ENCODE measurements at regions not wholly inside any gene's neighbourhood (a gene's known extent, or its start where the extent isn't known, plus 50 kb on each side); places are given as distances from the start of the nearest gene placed in this dataset.

DNA sequence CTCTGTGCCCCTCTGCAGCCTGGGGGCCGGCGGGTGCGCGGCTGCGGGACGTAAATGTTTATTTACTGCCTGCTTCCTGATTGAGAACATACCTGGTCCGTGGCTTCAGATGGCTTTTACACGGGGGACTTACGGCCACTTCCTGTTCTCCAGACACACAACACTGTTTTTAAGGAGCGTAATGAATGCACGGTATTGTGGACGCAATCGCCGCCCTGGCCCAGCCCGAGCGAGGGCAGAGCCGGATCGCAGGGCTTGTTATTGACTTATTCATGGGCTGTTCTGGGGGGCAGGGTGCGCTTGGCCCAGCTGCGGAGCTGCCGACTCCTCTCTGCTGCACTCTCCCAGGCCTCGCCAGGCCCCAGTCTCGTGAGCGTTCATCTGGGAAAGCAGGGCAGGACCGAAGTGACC, 52.8 kb upstream of the ACTRT2 start:
- no peak overlapping the region for H3K27ac ChIP-seq (ENCODE audit: low read depth, low read length)
- no peaks in the 10 kb centered on the region for H3K4me1 ChIP-seq (ENCODE audit: insufficient read depth, low read length)
- H3K9me3 ChIP-seq (ENCODE audit: insufficient read depth, low read depth, low read length), result peaks cover 85% of the 10 kb centered on the region
- no peaks in the 10 kb centered on the region for H3K36me3 ChIP-seq (ENCODE audit: insufficient read depth, low read length)
- 92% methylated on average over 25 of the region's 25 CpGs for WGBS
- no peaks in the 10 kb centered on the region for H3K27me3 ChIP-seq (ENCODE audit: insufficient read depth, low read length)
- H3K4me3 ChIP-seq (ENCODE audit: low read length), result no peak overlapping the region
- H3K9ac ChIP-seq (ENCODE audit: low read depth, low read length), result no peak overlapping the region

DNA sequence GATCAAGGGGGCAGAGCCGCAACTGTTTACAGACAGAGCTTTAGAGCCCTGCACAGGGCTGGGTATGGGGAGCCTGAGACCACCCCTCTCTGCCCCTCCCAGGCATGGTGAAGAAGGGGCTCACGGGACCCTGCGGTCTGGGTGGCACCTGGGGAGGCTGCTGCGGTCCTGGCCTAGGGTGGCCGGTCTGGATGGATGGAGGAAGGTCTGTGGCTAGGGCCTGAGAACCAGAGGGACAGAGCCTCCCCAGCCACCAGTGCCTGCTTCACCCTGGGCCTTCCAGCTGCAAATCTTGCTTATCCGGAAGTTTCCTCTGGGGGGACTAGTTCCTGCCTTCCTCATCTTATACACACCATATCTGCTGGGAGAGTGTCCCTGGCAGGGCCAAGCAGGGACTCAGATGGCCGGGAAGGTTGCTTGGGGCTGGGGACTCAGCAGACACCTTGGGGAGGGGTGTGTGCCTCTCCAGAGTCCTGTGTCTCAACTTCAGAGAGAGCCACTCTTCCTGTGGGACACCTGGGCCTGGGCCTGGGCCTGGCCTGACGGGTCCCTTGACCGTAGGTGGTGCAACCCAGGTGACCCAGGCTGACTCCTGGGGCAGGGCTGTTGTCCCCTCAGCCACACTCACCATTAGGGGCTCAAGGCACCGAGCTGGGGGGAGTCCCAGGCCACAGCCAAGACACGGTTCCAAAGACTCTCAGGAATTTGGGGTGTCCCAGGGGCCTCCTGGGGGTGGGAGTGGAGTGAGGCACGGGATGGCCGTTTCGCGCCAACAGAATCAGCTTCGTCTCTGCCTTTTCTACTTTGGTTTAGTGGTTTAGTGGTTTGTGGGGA, 52.0 kb upstream of the ACTRT2 start:
- no peak overlapping the region for H3K9ac ChIP-seq (ENCODE audit: low read depth, low read length)
- WGBS, result 89% methylated on average over 16 of the region's 16 CpGs

DNA sequence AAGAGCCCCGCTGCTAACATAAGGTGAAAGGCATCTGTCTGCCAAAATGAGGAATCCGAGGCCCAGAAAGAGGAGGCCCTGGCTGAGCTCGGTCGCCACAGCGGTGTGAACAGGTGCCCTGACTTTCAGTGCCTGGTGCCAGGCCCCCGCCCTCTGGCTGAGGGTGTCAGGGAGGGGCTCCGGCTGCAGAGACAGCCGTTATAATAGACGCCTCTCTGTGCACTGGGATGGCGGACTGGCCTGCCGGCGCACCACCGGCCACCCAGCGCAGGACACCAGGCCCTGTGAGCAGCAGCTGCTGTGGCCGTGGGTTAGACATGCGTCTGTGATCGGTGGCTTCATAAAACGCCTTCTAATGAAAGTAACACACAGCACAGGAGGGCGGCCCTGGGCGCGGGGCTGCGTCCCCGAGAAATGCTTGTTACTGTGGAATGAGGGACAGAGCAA, 51.4 kb upstream of the ACTRT2 start:
- Histone ChIP-seq H3K27ac (ENCODE audit: low read depth, low read length) (no peak overlapping the region), H3K9ac (ENCODE audit: low read depth, low read length) (no peak overlapping the region), H3K4me3 (ENCODE audit: low read length) (no peak overlapping the region), H3K36me3 (ENCODE audit: insufficient read depth, low read length) (no peaks in the 10 kb centered on the region), H3K4me1 (ENCODE audit: insufficient read depth, low read length) (no peaks in the 10 kb centered on the region), H3K27me3 (ENCODE audit: insufficient read depth, low read length) (no peaks in the 10 kb centered on the region), H3K9me3 (ENCODE audit: insufficient read depth, low read depth, low read length) (peaks cover 78% of the 10 kb centered on the region)
- WGBS, result 88% methylated on average over 23 of the region's 23 CpGs

More for the DNA sequence above, 52.0 kb upstream of the ACTRT2 start:
- Histone ChIP-seq H3K27me3 (ENCODE audit: insufficient read depth, low read length) (no peaks in the 10 kb centered on the region), H3K27ac (ENCODE audit: low read depth, low read length) (no peak overlapping the region), H3K4me1 (ENCODE audit: insufficient read depth, low read length) (no peaks in the 10 kb centered on the region), H3K4me3 (ENCODE audit: low read length) (no peak overlapping the region), H3K9me3 (ENCODE audit: insufficient read depth, low read depth, low read length) (peaks cover 82% of the 10 kb centered on the region), H3K36me3 (ENCODE audit: insufficient read depth, low read length) (no peaks in the 10 kb centered on the region)

DNA sequence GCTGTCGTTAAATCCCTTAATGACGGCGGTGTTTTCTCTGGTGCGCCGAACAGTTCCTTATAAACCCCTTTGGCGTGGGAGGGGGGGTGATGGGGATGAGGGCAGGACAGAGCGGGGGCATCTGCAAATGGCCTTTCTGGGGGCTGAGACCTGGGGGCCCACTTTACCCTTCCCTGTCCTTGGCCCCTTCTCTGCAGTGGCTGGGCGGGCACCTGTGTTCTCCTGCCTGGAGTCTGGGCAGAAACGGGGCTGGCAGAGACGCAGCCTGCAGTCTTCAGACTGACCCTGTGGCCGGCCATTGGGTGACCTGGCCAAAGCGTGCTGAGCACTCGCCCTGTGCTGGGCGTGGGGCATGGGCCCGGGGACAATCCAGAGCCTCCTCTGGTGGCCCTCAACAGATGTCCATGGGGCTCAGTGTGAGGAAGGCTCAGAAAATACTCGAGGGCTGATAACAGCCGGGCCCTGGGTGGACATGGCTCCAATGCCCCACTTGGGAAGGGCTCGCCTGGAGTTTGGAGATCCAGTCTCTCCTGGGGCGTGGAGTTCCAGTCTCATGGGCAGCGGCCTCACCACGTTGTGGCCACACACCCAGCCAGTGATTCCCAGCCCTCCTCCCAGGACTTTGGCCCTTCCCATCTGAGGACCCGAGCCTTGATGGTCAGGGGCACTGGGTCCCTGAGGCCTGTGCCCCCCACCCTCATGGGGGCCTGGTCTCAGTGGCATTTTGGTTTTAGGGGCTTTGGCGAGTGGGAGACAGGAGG, 50.8 kb upstream of the ACTRT2 start:
- no peak overlapping the region for H3K4me3 ChIP-seq (ENCODE audit: low read length)

DNA sequence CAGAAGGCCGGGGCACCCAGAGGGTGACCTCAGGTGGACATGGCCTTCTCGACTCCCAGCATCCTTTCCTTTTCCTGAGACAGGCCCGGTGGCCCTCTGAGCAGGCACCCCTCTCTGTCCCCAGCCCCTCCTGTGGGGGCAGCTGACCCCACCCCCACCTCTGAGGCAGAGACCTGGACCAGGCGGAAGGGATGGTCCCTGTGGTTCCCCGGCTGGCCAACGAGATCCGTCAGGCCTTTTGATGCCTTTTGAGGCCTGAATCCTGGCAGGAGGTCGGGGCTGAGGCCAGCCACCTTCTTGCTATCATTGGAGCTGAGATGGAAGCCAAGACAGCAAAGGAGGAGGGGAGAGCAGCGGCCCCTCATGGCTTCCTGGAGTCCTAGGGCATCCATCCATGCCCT, 50.2 kb upstream of the ACTRT2 start:
- Histone ChIP-seq H3K4me1 (ENCODE audit: insufficient read depth, low read length) (no peaks in the 10 kb centered on the region), H3K27me3 (ENCODE audit: insufficient read depth, low read length) (no peaks in the 10 kb centered on the region), H3K9ac (ENCODE audit: low read depth, low read length) (no peak overlapping the region), H3K9me3 (ENCODE audit: insufficient read depth, low read depth, low read length) (peaks cover 73% of the 10 kb centered on the region), H3K36me3 (ENCODE audit: insufficient read depth, low read length) (no peaks in the 10 kb centered on the region), H3K4me3 (ENCODE audit: low read length) (no peak overlapping the region), H3K27ac (ENCODE audit: low read depth, low read length) (no peak overlapping the region)
- 78% methylated on average over 9 of the region's 9 CpGs for WGBS

More for the DNA sequence above, 50.8 kb upstream of the ACTRT2 start:
- Histone ChIP-seq H3K9ac (ENCODE audit: low read depth, low read length) (no peak overlapping the region), H3K9me3 (ENCODE audit: insufficient read depth, low read depth, low read length) (peaks cover 77% of the 10 kb centered on the region), H3K4me1 (ENCODE audit: insufficient read depth, low read length) (no peaks in the 10 kb centered on the region), H3K36me3 (ENCODE audit: insufficient read depth, low read length) (no peaks in the 10 kb centered on the region), H3K27ac (ENCODE audit: low read depth, low read length) (no peak overlapping the region), H3K27me3 (ENCODE audit: insufficient read depth, low read length) (no peaks in the 10 kb centered on the region)
- WGBS, result 80% methylated on average over 23 of the region's 23 CpGs

Data from HUES64 (cell line).